ENCODE measurements at regions not wholly inside any gene's neighbourhood (a gene's known extent, or its start where the extent isn't known, plus 50 kb on each side); places are given as distances from the start of the nearest gene placed in this dataset.

DNA sequence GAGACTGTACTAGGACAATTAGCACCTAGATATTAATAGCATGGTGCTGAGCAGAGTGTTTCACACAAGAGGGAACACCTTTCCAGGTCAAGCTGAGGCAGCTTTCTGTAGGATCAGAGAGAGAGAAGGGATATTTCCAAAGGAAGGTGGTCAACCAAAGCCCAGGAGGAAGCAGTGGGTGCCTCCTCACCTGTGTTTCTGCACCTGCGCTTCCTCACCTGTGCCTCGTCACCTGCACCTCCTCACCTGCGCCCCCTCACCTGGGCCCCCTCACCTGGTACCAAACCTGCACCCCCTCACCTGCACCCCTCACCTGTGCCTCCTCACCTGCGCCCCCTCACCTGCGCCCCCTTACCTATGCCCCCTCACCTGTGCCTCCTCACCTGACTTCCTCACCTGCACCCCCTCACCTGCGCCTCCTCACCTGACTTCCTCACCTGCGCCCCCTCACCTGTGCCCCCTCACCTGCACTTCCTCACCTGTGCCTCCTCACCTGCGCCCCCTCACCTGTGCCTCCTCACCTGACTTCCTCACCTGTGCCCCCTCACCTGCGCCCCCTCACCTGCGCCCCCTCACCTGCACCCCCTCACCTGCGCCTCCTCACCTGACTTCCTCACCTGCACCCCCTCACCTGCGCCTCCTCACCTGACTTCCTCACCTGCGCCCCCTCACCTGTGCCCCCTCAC lies 67.9 kb downstream of the TTLL2 start:
- DNase-seq = no peak
- Histone ChIP-seq H3K9me3 (no peaks in the 10 kb centered on the region), H3K36me3 (no peaks in the 10 kb centered on the region), H3K27me3 (no peaks in the 10 kb centered on the region), H3K4me1 (peaks cover 0 to 21% (median 1%) of the 10 kb centered on the region in 4 donors), H3K27ac (no peak overlapping the region), H3K4me3 (no peak overlapping the region)
- no peak for TF ChIP-seq CTCF (IDR thresholded peaks at IDR 0.05)
- intact Hi-C loops (cut with DNase I; ENCODE audit: low total_unique reads) = no loop called here

DNA sequence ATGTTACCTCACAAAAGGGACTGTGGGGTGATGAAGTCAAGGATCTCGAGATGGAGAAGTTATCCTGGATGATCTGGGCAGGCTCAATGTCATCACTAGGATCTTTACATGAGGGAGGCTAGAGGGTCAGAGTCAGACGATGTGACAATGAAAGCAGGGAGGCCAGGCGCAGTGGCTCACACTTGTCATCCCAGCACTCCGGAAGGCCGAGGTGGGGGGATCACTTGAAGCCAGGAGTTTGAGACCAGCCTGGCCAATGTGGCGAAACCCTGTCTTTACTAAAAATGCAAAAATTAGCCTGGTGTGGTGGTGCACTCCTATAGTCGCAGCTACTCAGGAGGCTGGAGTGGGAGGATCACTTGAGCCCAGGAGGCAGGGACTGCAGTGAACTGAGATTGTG lies 68.8 kb downstream of the TTLL2 start:
- no peak overlapping the region for H3K4me3 ChIP-seq
- intact Hi-C loops (cut with DNase I; ENCODE audit: low total_unique reads) = no loop called here
- no peak for TF ChIP-seq CTCF (IDR thresholded peaks at IDR 0.05)
- H3K36me3 ChIP-seq = no peaks in the 10 kb centered on the region
- peaks cover 0 to 21% (median 1%) of the 10 kb centered on the region in 4 donors for H3K4me1 ChIP-seq
- H3K27me3 ChIP-seq = no peaks in the 10 kb centered on the region
- no peak overlapping the region for H3K27ac ChIP-seq
- no peak for DNase-seq
- no peaks in the 10 kb centered on the region for H3K9me3 ChIP-seq

- Histone ChIP-seq H3K27ac (no peak overlapping the region), H3K36me3 (no peaks in the 10 kb centered on the region), H3K4me1 (peaks cover 0 to 21% (median 1%) of the 10 kb centered on the region in 4 donors), H3K9me3 (no peaks in the 10 kb centered on the region), H3K4me3 (no peak overlapping the region), H3K27me3 (no peaks in the 10 kb centered on the region)
- no peak for DNase-seq
- intact Hi-C loops (cut with DNase I; ENCODE audit: low total_unique reads) = no loop called here
- no peak for TF ChIP-seq CTCF (IDR thresholded peaks at IDR 0.05)
Observed at GRCh38 chr6:167394339-167394738, 69.5 kb downstream of the TTLL2 start.

DNA sequence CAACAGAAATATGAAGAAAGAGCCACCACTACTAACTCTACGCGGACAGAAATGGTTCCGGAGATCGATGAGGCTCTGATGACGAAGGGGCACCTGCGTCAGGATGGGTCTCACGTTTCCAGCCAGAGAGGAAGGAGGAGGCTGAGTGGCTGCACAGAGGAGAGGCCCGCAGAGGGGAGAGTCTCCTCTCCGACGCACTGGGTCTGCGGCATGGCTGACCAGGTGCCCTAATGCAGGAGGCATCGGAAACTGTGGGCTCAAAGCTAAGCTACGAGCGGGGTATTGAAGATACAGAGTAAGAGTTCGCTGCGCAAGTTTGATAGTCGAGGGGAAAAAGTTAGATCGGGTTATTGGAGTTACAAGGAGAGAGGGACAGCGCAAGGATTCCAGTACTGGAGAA lies 69.9 kb downstream of the TTLL2 start:
- no peak overlapping the region for H3K4me3 ChIP-seq
- no peak overlapping the region for H3K27ac ChIP-seq
- no peaks in the 10 kb centered on the region for H3K36me3 ChIP-seq
- H3K27me3 ChIP-seq = no peaks in the 10 kb centered on the region
- no peak for TF ChIP-seq CTCF (IDR thresholded peaks at IDR 0.05)
- no peaks in the 10 kb centered on the region for H3K9me3 ChIP-seq
- no peak for DNase-seq
- intact Hi-C loops (cut with DNase I; ENCODE audit: low total_unique reads) = no loop called here
- peaks cover 0 to 21% (median 1%) of the 10 kb centered on the region in 4 donors for H3K4me1 ChIP-seq

DNA sequence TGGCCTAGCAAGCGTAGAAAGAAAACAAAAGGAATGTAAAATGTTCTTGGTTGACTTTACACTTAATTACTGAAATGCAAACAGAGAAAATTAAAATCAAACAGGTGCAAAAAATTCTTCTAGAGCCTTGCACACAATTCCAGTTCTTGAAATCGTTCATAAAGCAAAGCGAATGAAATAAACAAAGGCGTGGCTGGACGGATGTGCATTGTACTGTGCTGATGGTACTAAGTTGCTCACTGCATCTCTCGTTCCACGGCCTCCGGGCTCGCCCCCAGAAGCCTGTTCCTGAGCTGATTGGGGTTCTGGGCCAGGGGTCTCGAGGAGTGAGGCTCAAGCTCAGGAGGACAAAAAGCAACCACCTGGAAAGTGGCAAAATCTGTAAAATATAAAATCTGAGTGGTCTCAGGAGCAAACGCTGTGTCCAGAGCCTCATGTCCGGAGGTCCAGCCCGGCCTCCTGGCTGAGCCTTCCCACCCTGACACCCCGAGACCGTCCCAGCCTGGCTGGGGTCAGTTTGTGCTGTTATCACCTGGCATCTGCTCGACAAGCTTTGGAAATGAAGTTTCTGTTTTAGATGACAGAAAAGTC lies 71.3 kb downstream of the TTLL2 start:
- Histone ChIP-seq H3K36me3 (no peaks in the 10 kb centered on the region), H3K27ac (no peak overlapping the region), H3K27me3 (peaks cover 0 to 7% of the 10 kb centered on the region in 2 donors), H3K9me3 (no peaks in the 10 kb centered on the region), H3K4me3 (no peak overlapping the region), H3K4me1 (peaks cover 0 to 21% (median 1%) of the 10 kb centered on the region in 4 donors)
- no peak for TF ChIP-seq CTCF (IDR thresholded peaks at IDR 0.05)
- DNase-seq = no peak
- intact Hi-C loops (cut with DNase I; ENCODE audit: low total_unique reads) = no loop called here
